ENCODE measurements at regions not wholly inside any gene's neighbourhood (a gene's known extent, or its start where the extent isn't known, plus 50 kb on each side); places are given as distances from the start of the nearest gene placed in this dataset.
A peak's percentile ranks its signal among the peaks of the same experiment; 100 is the strongest.

- H3K9ac ChIP-seq (ENCODE audit: low read length): no peak overlapping the region
- no peaks in the 10 kb centered on the region for H3K4me1 ChIP-seq (ENCODE audit: insufficient read depth, low read length)
- H3K79me2 ChIP-seq (ENCODE audit: insufficient read depth, low read length): no peaks in the 10 kb centered on the region
- DNase-seq (ENCODE audit: low read depth) (no peak), FAIRE-seq (no peak)
- H3K4me3 ChIP-seq (ENCODE audit: insufficient read depth, low read depth, low read length): no peak overlapping the region
- H3K27me3 ChIP-seq (ENCODE audit: insufficient read depth, low read length): no peaks in the 10 kb centered on the region
- Mint-ChIP-seq H3K27me3 (ENCODE audit: low read depth, unreplicated experiment) (no peaks in the 10 kb centered on the region), H3K9me3 (ENCODE audit: unreplicated experiment) (peaks cover 6% of the 10 kb centered on the region), H3K36me3 (ENCODE audit: low read depth, unreplicated experiment) (no peaks in the 10 kb centered on the region), H3K4me1 (ENCODE audit: low read depth, unreplicated experiment) (peaks cover 2% of the 10 kb centered on the region), H3K4me3 (ENCODE audit: unreplicated experiment) (no peak overlapping the region), H3K27ac (ENCODE audit: unreplicated experiment) (no peak overlapping the region)
- no peaks in the 10 kb centered on the region for H3K9me3 ChIP-seq (ENCODE audit: insufficient read depth, low read depth, low read length)
- H3K27ac ChIP-seq (ENCODE audit: low read depth, low read length): no peak overlapping the region
- no peaks in the 10 kb centered on the region for H4K20me1 ChIP-seq (ENCODE audit: insufficient read depth, low read length)
- H3K4me2 ChIP-seq (ENCODE audit: low read length): no peak overlapping the region
- no peak for TF ChIP-seq CTCF (IDR thresholded peaks at IDR 0.05; ENCODE audit: insufficient read depth, low read depth, low read length)
- no peak for TF ChIP-seq EZH2 (IDR thresholded peaks at IDR 0.05; ENCODE audit: insufficient read depth, low read length)
- H2AFZ ChIP-seq (ENCODE audit: low read depth, low read length): no peak overlapping the region
- no peaks in the 10 kb centered on the region for H3K36me3 ChIP-seq (ENCODE audit: insufficient read depth, low read length)
Measured at GRCh38 chr3:144544871-144545270, 573.2 kb downstream of the DIPK2A start.

- Mint-ChIP-seq H3K36me3 (ENCODE audit: low read depth, unreplicated experiment) (no peaks in the 10 kb centered on the region), H3K9me3 (ENCODE audit: unreplicated experiment) (no peaks in the 10 kb centered on the region), H3K4me1 (ENCODE audit: low read depth, unreplicated experiment) (peaks cover 2% of the 10 kb centered on the region), H3K4me3 (ENCODE audit: unreplicated experiment) (no peak overlapping the region), H3K27me3 (ENCODE audit: low read depth, unreplicated experiment) (no peaks in the 10 kb centered on the region), H3K27ac (ENCODE audit: unreplicated experiment) (no peak overlapping the region)
- no peak for FAIRE-seq
- Histone ChIP-seq H3K27me3 (ENCODE audit: insufficient read depth, low read length) (no peaks in the 10 kb centered on the region), H3K79me2 (ENCODE audit: insufficient read depth, low read length) (no peaks in the 10 kb centered on the region), H2AFZ (ENCODE audit: low read depth, low read length) (no peak overlapping the region), H3K36me3 (ENCODE audit: insufficient read depth, low read length) (no peaks in the 10 kb centered on the region), H3K4me3 (ENCODE audit: insufficient read depth, low read depth, low read length) (no peak overlapping the region), H3K4me2 (ENCODE audit: low read length) (no peak overlapping the region), H3K4me1 (ENCODE audit: insufficient read depth, low read length) (no peaks in the 10 kb centered on the region), H3K9ac (ENCODE audit: low read length) (no peak overlapping the region), H3K27ac (ENCODE audit: low read depth, low read length) (no peak overlapping the region), H4K20me1 (ENCODE audit: insufficient read depth, low read length) (no peaks in the 10 kb centered on the region), H3K9me3 (ENCODE audit: insufficient read depth, low read depth, low read length) (no peaks in the 10 kb centered on the region)
- TF ChIP-seq EZH2 (IDR thresholded peaks at IDR 0.05; ENCODE audit: insufficient read depth, low read length): no peak
- TF ChIP-seq CTCF (IDR thresholded peaks at IDR 0.05; ENCODE audit: insufficient read depth, low read depth, low read length): no peak
- no peak for DNase-seq (ENCODE audit: low read depth)
Measured at GRCh38 chr3:144546539-144546938, 574.9 kb downstream of the DIPK2A start.

GRCh38 chr3:144548346-144548745 is 576.7 kb downstream of the DIPK2A start:
- DNase-seq (ENCODE audit: low read depth): peak; percentile 0
- no peak for TF ChIP-seq CTCF (IDR thresholded peaks at IDR 0.05; ENCODE audit: insufficient read depth, low read depth, low read length)
- no peak for TF ChIP-seq EZH2 (IDR thresholded peaks at IDR 0.05; ENCODE audit: insufficient read depth, low read length)
- Histone ChIP-seq H3K27me3 (ENCODE audit: insufficient read depth, low read length) (no peaks in the 10 kb centered on the region), H3K9me3 (ENCODE audit: insufficient read depth, low read depth, low read length) (no peaks in the 10 kb centered on the region), H2AFZ (ENCODE audit: low read depth, low read length) (no peak overlapping the region), H3K4me2 (ENCODE audit: low read length) (no peak overlapping the region), H3K9ac (ENCODE audit: low read length) (no peak overlapping the region), H3K4me1 (ENCODE audit: insufficient read depth, low read length) (no peaks in the 10 kb centered on the region), H4K20me1 (ENCODE audit: insufficient read depth, low read length) (no peaks in the 10 kb centered on the region), H3K27ac (ENCODE audit: low read depth, low read length) (no peak overlapping the region), H3K36me3 (ENCODE audit: insufficient read depth, low read length) (no peaks in the 10 kb centered on the region), H3K79me2 (ENCODE audit: insufficient read depth, low read length) (no peaks in the 10 kb centered on the region), H3K4me3 (ENCODE audit: insufficient read depth, low read depth, low read length) (no peak overlapping the region)
- FAIRE-seq: no peak
- no peaks in the 10 kb centered on the region for H3K36me3 Mint-ChIP-seq (ENCODE audit: low read depth, unreplicated experiment)
- H3K4me1 Mint-ChIP-seq (ENCODE audit: low read depth, unreplicated experiment): peaks cover 2% of the 10 kb centered on the region
- H3K27ac Mint-ChIP-seq (ENCODE audit: unreplicated experiment): no peak overlapping the region
- H3K9me3 Mint-ChIP-seq (ENCODE audit: unreplicated experiment): no peaks in the 10 kb centered on the region
- H3K27me3 Mint-ChIP-seq (ENCODE audit: low read depth, unreplicated experiment): no peaks in the 10 kb centered on the region
- H3K4me3 Mint-ChIP-seq (ENCODE audit: unreplicated experiment): no peak overlapping the region

All from astrocyte (in vitro differentiated cells and primary cell).